Tibial nerve (tissue), 4 donors: ENCODE measurements at regions not wholly inside any gene's neighbourhood (a gene's known extent, or its start where the extent isn't known, plus 50 kb on each side); places are given as distances from the start of the nearest gene placed in this dataset.

ENCODE experiments used
- EP300 ChIP-seq, 2 donors: sonication (generic); formaldehyde crosslinking; IDR thresholded peaks; one replicate each; pipeline ENCODE4 v1.6.1; 2017; ENCODE audit warnings: antibody characterized with exemption in 2 of 2, mild to moderate bottlenecking in 1 of 2
- POLR2A ChIP-seq, 2 donors: fragments of 450-650 bp; IDR thresholded peaks; one replicate each; pipeline ENCODE4 v1.6.1; 2017; ENCODE audit warnings: antibody characterized with exemption in 2 of 2, mild to moderate bottlenecking in 2 of 2, moderate library complexity in 2 of 2
- TF ChIP-seq, protein P1 (sequence below), 5 experiments: fragments of 200-600 bp in 3 of 5; fragments of 450-650 bp in 2 of 5; sonication (generic) in 3 of 5; IDR thresholded peaks; one replicate each; pipeline ENCODE4 v1.5.1; 2016 to 2019; ENCODE audit warnings: antibody characterized with exemption in 5 of 5, mild to moderate bottlenecking in 3 of 5, moderate library complexity in 2 of 5

DNA sequence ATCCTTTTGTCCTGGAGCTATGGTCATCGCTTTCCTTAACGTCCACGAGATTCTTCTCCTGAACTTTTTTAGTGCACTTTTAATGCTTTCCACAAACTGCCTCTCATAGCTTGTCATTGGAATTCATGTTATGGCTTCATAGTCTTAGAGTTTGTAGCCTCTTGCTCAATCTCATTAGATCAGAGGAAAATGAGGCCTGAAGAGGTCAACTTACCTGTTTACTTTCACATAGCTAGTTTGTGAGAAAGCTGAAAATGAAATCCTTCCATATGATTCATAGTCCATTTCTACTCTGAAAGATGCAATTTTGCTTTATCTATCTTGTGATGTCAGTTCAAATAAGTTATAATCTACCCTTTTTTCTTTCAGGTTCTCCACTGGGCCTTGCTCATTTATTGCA is 1747.2 kb upstream of the RAG2 start:
- TF ChIP-seq POLR2A (IDR thresholded peaks at IDR 0.05) = no peak
- TF ChIP-seq, protein P1, sequence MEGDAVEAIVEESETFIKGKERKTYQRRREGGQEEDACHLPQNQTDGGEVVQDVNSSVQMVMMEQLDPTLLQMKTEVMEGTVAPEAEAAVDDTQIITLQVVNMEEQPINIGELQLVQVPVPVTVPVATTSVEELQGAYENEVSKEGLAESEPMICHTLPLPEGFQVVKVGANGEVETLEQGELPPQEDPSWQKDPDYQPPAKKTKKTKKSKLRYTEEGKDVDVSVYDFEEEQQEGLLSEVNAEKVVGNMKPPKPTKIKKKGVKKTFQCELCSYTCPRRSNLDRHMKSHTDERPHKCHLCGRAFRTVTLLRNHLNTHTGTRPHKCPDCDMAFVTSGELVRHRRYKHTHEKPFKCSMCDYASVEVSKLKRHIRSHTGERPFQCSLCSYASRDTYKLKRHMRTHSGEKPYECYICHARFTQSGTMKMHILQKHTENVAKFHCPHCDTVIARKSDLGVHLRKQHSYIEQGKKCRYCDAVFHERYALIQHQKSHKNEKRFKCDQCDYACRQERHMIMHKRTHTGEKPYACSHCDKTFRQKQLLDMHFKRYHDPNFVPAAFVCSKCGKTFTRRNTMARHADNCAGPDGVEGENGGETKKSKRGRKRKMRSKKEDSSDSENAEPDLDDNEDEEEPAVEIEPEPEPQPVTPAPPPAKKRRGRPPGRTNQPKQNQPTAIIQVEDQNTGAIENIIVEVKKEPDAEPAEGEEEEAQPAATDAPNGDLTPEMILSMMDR (IDR thresholded peaks at IDR 0.05) = no peak
- TF ChIP-seq EP300 (IDR thresholded peaks at IDR 0.05) = no peak
